Hepatic stellate cell (primary cell): ENCODE measurements at regions not wholly inside any gene's neighbourhood (a gene's known extent, or its start where the extent isn't known, plus 50 kb on each side); places are given as distances from the start of the nearest gene placed in this dataset.

Source experiments
- DNase-seq: peaks from one replicate; pipeline ENCODE4 v3.0.0; 2011; ENCODE audit warnings: low spot score

GRCh38 chr12:124395986-124396385 is 101.1 kb downstream of the RFLNA start:
- DNase-seq: no peak

DNA sequence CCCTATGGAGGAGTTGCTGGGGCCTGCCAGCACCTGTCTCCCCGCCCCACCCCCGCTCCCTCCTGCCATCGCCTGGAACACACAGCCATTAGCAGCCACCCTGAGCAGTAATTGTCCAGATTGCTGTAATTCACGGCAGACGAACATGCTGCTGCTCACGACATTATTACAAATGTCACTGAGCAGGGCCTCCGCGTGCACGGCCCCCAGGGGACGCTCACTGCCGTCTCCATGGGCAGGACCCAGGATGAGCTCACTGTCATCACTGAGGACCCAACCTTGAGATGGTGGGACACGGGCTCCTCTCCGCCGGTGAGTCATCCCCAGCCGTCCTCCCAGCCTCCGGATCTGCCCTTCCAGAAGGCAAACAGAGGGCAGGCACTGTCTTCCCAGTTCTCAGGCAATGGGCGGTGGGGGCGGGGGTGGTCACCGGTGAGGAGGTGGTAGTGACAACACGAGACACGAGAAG is 100.4 kb downstream of the RFLNA start:
- peak; percentile 71 for DNase-seq

GRCh38 chr12:124394462-124395128 is 99.7 kb downstream of the RFLNA start:
- DNase-seq: no peak

GRCh38 chr12:124393831-124394230 is 98.9 kb downstream of the RFLNA start:
- DNase-seq: no peak

GRCh38 chr12:124393414-124393790 is 98.5 kb downstream of the RFLNA start:
- no peak for DNase-seq

DNA sequence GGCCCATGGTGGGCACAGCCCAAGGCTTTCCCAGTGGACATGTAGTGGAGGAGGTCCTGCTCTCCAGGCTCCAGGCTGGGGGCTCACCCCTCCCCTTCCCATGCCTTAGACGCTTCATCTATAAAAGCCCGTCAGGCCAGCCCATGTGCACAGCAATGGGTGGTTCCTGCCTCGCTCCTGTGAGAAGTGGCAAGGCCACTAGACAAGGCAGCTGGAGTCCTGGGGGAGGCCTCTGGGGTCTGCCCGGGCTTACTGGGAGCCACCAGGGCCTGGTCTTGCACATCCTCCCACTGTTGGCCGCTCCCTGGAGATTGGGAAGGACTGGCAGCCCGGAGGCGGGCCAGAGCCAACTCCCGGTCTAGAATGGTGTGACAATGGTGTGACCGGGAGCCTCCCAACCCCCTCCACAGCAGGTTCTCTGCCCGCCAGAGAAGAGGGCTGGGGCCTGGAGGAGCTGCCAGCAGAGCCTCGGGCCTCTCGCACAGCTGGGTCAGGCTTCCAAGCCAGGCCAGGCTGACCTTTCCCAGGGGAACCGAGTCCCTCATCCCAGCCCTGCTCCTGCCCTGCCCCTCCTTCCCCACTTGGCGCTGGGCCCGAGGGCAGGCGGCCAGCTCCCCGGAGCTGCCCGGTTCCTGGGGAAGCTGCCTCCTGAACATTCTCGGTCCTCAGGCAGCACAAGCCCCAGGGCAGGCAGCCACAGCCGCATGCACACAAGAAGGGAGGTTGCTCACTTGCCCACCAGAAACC is 97.9 kb downstream of the RFLNA start:
- DNase-seq: peak; percentile 90

- DNase-seq: peak; percentile 76
Measured at GRCh38 chr12:124392271-124392666, 97.4 kb downstream of the RFLNA start.

GRCh38 chr12:124391340-124392261 is 96.7 kb downstream of the RFLNA start:
- peak; percentile 72 for DNase-seq

DNA sequence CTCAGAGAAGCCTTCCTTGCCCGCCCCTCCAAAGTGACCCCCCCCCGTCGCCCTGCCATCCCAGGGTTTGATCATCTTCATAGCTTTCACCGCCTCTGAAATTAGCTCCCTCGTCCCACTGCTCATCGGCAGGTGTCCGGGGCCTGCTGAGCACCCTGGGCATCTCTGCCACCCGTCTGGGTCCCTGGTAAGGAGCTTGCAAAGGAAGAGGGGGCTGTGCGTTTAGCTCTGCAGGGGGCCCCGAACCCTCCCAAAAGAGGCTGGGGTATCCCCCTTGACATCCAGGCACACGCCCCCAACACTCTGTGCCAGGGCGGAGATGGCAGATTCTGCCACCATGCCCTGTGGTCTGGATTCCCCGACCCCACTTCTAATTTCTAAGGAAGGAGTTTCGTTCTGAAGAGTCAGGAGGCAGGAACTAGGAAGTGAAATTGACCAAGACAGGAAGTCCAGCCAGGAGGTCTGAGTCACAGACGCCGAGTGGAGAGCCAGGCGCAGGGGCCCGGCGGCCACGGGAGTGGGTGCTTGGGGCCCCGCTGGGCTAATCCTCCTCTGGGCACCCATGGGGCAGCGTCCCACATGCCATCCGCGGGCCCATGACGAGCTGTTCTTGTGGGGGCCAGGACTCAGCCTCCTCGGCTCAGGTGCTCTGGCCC is 95.7 kb downstream of the RFLNA start:
- peak; percentile 89 for DNase-seq

DNA sequence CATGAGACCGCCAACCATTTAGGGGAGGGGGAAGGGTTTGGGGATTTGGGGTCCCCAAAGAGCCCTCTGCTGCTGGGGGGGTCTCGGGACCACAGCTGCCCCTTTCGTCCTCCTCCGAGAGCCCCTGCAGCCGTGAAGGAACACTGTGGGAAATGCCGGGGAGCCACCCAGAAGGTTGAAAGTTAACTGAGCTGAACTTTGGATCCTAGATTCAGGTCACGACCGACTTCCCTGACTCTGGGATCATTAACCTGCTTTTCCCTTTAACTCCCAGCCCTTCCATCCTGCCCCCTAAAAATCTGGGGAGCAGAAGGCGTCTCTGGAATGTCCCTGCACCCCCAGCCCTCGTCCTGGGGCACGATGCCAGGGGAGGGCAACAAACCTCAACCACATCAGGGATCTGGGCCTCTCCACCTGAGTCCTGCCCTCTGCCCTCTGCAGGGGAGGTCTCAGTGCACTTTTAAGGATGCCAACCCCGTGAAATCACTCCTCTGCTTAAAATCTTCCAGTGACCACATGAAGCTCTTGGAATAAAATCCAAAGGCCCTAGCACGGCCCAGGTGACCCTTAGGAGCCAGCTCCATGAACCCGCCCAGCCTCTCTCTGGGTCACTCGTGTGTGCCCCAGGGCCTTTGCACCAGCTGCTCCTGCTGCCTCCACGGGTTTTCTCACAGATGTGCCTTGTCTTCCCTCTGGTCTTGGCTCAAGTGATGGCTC is 95.0 kb downstream of the RFLNA start:
- no peak for DNase-seq

- peak; percentile 84 for DNase-seq
Measured at GRCh38 chr12:124389138-124389724, 94.3 kb downstream of the RFLNA start.

DNA sequence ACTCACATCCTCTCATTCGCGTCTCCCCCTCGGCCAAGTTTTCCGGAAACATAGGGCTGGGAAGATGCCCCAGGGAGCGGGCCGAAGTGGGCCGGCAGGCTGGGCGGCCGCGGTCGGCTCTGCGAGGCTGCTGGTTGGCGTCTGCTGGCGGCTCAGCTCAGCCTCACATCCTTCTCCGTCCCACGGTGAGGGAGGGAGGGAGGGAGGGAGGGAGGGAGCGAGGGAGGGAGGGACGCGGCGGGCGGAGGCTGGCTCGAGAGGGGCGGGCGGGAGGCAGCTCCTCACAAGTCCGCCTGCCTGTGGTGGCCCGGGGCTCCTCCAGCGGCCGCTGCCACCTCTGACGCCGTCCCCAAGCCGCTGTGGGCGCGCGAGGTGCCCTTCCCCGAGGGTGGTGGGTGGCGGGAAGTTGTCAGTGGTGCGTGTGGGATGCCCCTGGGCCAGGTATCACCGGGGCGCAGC is 93.8 kb downstream of the RFLNA start:
- peak; percentile 92 for DNase-seq

DNA sequence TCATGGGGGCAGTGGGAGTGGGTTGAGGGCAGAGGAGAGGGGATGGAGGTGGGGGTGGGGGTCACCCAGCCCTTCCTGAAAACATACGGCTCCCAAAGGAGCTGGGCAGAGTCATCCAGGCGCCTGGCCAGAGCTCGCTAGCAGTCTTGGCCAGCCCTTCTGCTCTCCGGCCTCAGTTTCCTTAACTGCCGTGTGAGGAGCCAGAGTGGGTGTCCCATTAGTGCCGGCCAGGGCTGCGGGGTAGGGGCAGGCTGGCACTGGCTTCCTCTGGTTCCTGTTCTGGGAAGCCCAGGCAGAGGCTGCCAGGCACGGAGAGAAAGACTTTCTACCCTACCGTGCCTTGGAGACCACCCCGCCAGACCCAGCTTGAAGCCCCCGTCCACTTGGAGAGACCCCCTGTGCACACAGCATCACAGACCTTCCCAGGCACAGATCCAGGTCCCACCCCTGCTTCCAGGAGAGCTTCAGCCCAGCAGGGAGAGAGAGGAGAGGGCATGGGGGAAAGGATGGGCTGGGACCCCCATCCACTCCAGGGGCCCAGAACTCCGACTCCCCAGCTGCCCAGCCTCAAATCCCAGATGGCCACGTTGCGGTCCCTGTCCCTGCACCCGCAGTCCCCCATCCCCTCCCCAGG is 93.3 kb downstream of the RFLNA start:
- no peak for DNase-seq

DNA sequence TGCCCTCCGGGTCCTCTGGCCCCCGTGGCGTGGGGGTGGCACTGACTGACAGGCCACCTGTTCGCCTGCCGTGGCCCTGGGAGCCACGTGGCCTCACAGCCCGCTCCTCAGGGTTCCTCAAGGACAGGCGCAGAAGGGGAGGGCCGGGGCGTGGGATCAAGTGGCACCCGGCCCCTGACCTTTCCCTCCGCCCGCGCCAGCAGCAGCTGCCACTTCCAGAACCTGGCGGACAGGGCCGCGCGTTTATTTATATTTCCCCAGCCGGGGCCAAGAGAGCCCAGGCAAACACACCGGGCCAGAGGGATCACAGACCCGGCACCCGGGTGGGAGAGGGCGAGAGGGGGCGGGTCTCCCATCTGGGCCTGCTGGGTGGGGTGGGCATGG is 92.6 kb downstream of the RFLNA start:
- DNase-seq: no peak

GRCh38 chr12:124386661-124387527 is 92.0 kb downstream of the RFLNA start:
- no peak for DNase-seq

GRCh38 chr12:124386059-124386458 is 91.2 kb downstream of the RFLNA start:
- no peak for DNase-seq

GRCh38 chr12:124385219-124385969 is 90.5 kb downstream of the RFLNA start:
- DNase-seq: peak; percentile 90

- DNase-seq: no peak
Measured at GRCh38 chr12:124384299-124384894, 89.5 kb downstream of the RFLNA start.
